ENCODE measurements at regions not wholly inside any gene's neighbourhood (a gene's known extent, or its start where the extent isn't known, plus 50 kb on each side); places are given as distances from the start of the nearest gene placed in this dataset.

DNA sequence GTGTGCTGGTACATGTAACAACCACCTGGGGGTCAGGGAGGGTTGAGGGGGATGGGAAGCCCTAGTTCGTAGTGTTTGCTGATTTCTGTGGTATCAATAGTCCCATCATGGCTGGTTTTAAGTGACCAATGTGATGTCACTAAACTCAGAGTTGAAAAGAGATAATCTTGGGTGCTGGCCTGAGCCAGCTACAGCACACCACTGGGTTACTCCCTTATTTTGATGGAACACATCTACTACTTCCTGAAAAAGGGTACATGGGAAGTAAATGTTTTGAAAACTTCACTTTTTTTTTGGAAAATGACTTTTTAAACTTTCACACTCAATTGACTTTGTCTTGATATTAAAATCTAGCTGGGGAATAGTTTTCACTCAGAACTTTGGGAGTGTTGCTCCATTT, 87.0 kb upstream of the CXCR4 start:
- TF ChIP-seq, protein P1, sequence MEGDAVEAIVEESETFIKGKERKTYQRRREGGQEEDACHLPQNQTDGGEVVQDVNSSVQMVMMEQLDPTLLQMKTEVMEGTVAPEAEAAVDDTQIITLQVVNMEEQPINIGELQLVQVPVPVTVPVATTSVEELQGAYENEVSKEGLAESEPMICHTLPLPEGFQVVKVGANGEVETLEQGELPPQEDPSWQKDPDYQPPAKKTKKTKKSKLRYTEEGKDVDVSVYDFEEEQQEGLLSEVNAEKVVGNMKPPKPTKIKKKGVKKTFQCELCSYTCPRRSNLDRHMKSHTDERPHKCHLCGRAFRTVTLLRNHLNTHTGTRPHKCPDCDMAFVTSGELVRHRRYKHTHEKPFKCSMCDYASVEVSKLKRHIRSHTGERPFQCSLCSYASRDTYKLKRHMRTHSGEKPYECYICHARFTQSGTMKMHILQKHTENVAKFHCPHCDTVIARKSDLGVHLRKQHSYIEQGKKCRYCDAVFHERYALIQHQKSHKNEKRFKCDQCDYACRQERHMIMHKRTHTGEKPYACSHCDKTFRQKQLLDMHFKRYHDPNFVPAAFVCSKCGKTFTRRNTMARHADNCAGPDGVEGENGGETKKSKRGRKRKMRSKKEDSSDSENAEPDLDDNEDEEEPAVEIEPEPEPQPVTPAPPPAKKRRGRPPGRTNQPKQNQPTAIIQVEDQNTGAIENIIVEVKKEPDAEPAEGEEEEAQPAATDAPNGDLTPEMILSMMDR (IDR thresholded peaks at IDR 0.05; ENCODE audit: insufficient read depth, low read depth, low read length, missing control alignments) = no peak
- no peak overlapping the region for H3K4me3 ChIP-seq (ENCODE audit: low read length)
- DNase-seq (ENCODE audit: low read depth) = no peak

DNA sequence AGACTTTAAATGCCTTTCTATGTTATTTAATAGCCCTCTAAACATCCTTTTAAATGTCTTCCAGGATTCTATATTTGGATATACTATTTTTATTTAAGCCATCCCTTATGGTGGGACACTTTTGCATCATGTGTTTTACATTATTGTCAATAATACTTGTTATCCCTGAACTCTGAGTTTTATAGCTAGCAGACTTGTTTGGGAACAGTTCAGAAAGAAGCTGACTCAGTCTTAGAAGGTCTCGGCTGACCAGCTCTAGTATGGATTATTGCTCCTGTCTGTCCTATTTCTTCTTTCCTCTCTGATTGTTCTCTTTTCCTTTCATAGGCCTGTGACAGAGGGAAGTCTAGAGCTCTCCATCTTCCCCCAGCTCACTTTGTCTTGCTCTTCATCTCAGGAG, 77.3 kb upstream of the CXCR4 start:
- no peak overlapping the region for H3K4me3 ChIP-seq (ENCODE audit: low read length)
- DNase-seq (ENCODE audit: low read depth) = no peak
- TF ChIP-seq, protein P1 (IDR thresholded peaks at IDR 0.05; ENCODE audit: insufficient read depth, low read depth, low read length, missing control alignments) = no peak

DNA sequence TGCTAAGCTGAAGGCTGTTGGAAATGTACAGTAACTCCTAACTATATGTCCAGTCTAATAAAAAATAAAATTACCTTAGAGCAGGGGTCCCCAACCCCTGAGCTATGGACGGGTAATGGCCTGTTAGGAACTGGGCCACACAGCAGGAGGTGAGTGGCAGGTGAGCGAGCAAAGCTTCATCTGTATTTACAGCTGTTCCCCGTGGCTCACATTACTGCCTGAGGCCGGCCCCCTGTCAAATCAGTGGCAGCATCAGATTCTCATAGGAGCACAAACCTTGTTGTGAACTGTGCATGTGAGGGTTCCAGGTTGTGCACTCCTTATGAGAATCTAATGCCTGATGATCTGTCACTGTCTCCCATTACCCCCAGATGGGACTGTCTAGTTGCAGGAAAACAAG, 73.1 kb upstream of the CXCR4 start:
- DNase-seq (ENCODE audit: low read depth) = no peak
- TF ChIP-seq, protein P1 (IDR thresholded peaks at IDR 0.05; ENCODE audit: insufficient read depth, low read depth, low read length, missing control alignments) = no peak
- no peak overlapping the region for H3K4me3 ChIP-seq (ENCODE audit: low read length)

DNA sequence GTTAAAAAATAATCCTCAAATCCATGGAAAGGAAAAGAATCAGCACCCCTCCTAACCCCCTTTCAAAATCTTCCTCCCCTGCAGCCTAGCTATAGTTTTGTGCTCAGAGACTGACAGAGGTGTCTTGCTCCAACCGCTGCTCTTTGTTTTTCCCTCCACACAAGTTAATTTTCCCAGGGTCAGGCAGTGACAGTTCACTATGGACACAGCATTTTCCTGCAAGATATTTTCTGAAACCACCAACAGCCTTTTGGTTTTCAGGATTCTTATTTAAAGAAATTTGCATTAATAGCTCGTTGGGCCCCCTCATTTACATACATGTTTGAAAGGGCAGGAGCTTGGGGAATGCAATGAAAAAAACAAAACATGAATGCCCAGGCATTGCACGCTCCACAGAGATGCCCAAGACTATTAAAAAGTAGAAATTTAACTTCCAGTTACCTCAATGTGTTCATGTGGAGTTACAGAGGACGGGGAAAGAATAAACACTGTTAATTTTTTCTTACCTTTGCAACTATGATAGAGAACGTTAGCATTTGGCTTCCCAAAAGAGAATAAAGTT, 71.4 kb upstream of the CXCR4 start:
- TF ChIP-seq, protein P1 (IDR thresholded peaks at IDR 0.05; ENCODE audit: insufficient read depth, low read depth, low read length, missing control alignments) = no peak
- no peak for DNase-seq (ENCODE audit: low read depth)
- H3K4me3 ChIP-seq (ENCODE audit: low read length) = no peak overlapping the region

DNA sequence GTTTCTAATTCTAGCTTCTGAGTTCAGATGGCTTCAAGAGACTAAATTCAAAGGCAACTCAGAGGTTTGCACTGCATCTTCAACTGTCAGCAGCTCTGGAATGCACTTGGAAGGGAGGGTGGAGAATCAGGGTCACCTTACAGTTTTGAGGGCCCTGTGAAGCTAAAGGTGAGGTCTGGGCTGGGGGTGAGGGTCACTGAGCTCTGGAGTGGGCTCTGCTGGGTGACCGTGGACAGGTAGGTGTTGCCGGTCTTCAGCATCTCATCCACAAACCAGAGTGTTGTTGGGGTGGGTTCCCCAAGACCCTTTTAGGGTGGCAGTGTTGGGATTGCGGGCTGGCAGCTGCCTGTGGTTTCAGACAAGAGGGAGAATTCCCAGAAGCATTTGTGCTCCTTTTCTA, 70.1 kb upstream of the CXCR4 start:
- no peak for DNase-seq (ENCODE audit: low read depth)
- TF ChIP-seq, protein P1 (IDR thresholded peaks at IDR 0.05; ENCODE audit: insufficient read depth, low read depth, low read length, missing control alignments) = no peak
- no peak overlapping the region for H3K4me3 ChIP-seq (ENCODE audit: low read length)

DNA sequence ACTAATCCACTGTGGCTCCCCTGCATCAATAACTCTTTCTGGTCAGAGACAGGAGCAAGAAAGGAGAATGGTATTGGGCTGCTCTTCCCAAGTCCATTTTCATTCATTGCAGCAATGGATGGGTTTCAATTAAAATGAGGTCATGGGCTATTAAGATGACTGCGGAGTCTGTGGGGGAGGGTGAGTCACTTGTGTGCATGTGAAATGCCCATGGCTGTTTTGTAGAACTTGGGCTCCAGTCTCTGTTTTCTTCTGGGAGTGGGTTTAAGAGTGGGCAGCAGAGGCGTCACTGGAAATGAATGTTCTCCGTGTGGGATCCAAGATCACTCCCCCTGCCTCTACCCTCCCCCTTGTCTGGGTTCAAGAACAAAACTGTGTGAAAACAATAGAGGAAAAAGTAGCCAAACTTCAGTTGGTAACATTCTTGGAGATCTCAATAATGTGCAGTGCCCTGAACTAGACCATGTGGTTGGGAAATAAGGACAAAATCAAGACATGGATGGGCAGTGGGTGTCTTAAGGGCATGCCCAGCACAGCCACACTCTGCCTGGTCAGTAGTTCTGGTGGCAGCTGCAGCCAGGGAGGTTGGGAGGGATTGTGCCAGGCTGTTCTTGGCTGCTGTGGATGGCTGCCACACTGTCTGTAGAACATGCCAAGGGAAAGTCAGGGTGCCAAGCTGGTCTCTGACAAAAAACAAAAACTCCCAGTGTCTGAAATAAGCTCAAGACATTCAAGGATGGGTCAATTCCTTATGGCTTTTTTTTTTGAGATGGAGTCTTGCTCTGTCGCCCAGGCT, 68.2 kb upstream of the CXCR4 start:
- no peak for DNase-seq (ENCODE audit: low read depth)
- TF ChIP-seq, protein P1 (IDR thresholded peaks at IDR 0.05; ENCODE audit: insufficient read depth, low read depth, low read length, missing control alignments) = no peak
- no peak overlapping the region for H3K4me3 ChIP-seq (ENCODE audit: low read length)

DNA sequence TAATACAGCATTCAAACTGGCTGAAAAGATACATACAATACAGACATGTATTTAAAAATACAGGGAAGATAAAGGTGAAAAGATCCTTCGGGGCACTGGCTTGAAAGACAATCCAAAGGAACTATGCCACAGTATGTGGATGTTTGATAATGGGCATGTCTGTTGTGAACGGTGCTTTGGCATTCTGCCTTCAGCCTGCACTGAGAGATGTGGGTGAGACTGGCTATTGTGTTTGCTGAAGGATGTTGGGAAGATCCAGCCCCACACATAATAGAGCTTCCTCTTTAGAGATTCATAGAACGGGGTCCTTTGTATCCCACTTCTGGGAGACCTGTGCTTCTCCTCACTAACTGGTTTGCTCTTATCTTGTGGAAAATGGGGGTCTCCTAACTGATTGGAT, 65.1 kb upstream of the CXCR4 start:
- TF ChIP-seq, protein P1 (IDR thresholded peaks at IDR 0.05; ENCODE audit: insufficient read depth, low read depth, low read length, missing control alignments) = no peak
- H3K4me3 ChIP-seq (ENCODE audit: low read length) = no peak overlapping the region
- no peak for DNase-seq (ENCODE audit: low read depth)

Data from epithelial cell of esophagus (primary cell).